ENCODE measurements at regions not wholly inside any gene's neighbourhood (a gene's known extent, or its start where the extent isn't known, plus 50 kb on each side); places are given as distances from the start of the nearest gene placed in this dataset.

- DNase-seq (ENCODE audit: low read depth), result no peak
- TF ChIP-seq CTCF (IDR thresholded peaks at IDR 0.05; ENCODE audit: low read length, missing control alignments), result no peak
- no peak overlapping the region for H3K4me3 ChIP-seq (replicated peaks; ENCODE audit: low read depth, low read length)
These were observed 665.2 kb upstream of the ID2 start for GRCh38 chr2:8016688-8017087.

GRCh38 chr2:8018956-8019355 lies 662.9 kb upstream of the ID2 start:
- no peak overlapping the region for H3K4me3 ChIP-seq (replicated peaks; ENCODE audit: low read depth, low read length)
- DNase-seq (ENCODE audit: low read depth), result no peak
- no peak for TF ChIP-seq CTCF (IDR thresholded peaks at IDR 0.05; ENCODE audit: low read length, missing control alignments)

GRCh38 chr2:8019934-8020333 lies 661.9 kb upstream of the ID2 start:
- no peak overlapping the region for H3K4me3 ChIP-seq (replicated peaks; ENCODE audit: low read depth, low read length)
- no peak for TF ChIP-seq CTCF (IDR thresholded peaks at IDR 0.05; ENCODE audit: low read length, missing control alignments)
- DNase-seq (ENCODE audit: low read depth), result no peak

- TF ChIP-seq CTCF (IDR thresholded peaks at IDR 0.05; ENCODE audit: low read length, missing control alignments), result no peak
- DNase-seq (ENCODE audit: low read depth), result no peak
- H3K4me3 ChIP-seq (replicated peaks; ENCODE audit: low read depth, low read length), result no peak overlapping the region
These were observed 659.9 kb upstream of the ID2 start for GRCh38 chr2:8021921-8022320.

GRCh38 chr2:8022908-8023640 lies 658.8 kb upstream of the ID2 start:
- no peak for DNase-seq (ENCODE audit: low read depth)
- H3K4me3 ChIP-seq (replicated peaks; ENCODE audit: low read depth, low read length), result no peak overlapping the region
- no peak for TF ChIP-seq CTCF (IDR thresholded peaks at IDR 0.05; ENCODE audit: low read length, missing control alignments)

- no peak overlapping the region for H3K4me3 ChIP-seq (replicated peaks; ENCODE audit: low read depth, low read length)
- no peak for DNase-seq (ENCODE audit: low read depth)
- no peak for TF ChIP-seq CTCF (IDR thresholded peaks at IDR 0.05; ENCODE audit: low read length, missing control alignments)
These were observed 657.4 kb upstream of the ID2 start for GRCh38 chr2:8024506-8024905.

- no peak for DNase-seq (ENCODE audit: low read depth)
These were observed 655.5 kb upstream of the ID2 start for GRCh38 chr2:8026381-8026780.

More at GRCh38 chr2:8026381-8026780, 655.5 kb upstream of the ID2 start:
- no peak overlapping the region for H3K4me3 ChIP-seq (replicated peaks; ENCODE audit: low read depth, low read length)
- no peak for TF ChIP-seq CTCF (IDR thresholded peaks at IDR 0.05; ENCODE audit: low read length, missing control alignments)

Measured in fibroblast of pulmonary artery (primary cell).